ENCODE measurements at regions not wholly inside any gene's neighbourhood (a gene's known extent, or its start where the extent isn't known, plus 50 kb on each side); places are given as distances from the start of the nearest gene placed in this dataset.

- H2AFZ ChIP-seq (ENCODE audit: low read length), result no peak overlapping the region
- H3K4me2 ChIP-seq (ENCODE audit: low read length), result no peak overlapping the region
- H3K9me2 ChIP-seq (ENCODE audit: low read depth, low read length), result no peaks in the 10 kb centered on the region
- no peaks in the 10 kb centered on the region for H3K27me3 ChIP-seq (ENCODE audit: insufficient read depth, low read length)
- H4K20me1 ChIP-seq (ENCODE audit: insufficient read depth, low read length), result no peaks in the 10 kb centered on the region
- TF ChIP-seq CTCF (IDR thresholded peaks at IDR 0.05; ENCODE audit: low read length) (no peak), EZH2 (IDR thresholded peaks at IDR 0.05; ENCODE audit: borderline replicate concordance, low read length) (no peak)
- no peak overlapping the region for H3K4me3 ChIP-seq (ENCODE audit: low read depth, low read length, poor library complexity, severe bottlenecking)
- H3K79me2 ChIP-seq (ENCODE audit: insufficient read depth, low read length), result no peaks in the 10 kb centered on the region
- H3K9me3 ChIP-seq (ENCODE audit: low read length), result no peaks in the 10 kb centered on the region
- no peaks in the 10 kb centered on the region for H3K36me3 ChIP-seq (ENCODE audit: insufficient read depth, low read length)
- no peaks in the 10 kb centered on the region for H3K4me1 ChIP-seq (ENCODE audit: insufficient read depth, low read length, severe bottlenecking)
- no peak overlapping the region for H3K9ac ChIP-seq (ENCODE audit: low read length)
- no peaks in the 10 kb centered on the region for H3F3A ChIP-seq (ENCODE audit: insufficient read depth, low read length)
- no peak overlapping the region for H3K27ac ChIP-seq (ENCODE audit: low read depth, low read length, poor library complexity, severe bottlenecking)
These were observed 232.0 kb upstream of the IGF1R start for GRCh38 chr15:98416222-98416855.

- no peaks in the 10 kb centered on the region for H3K9me3 ChIP-seq (ENCODE audit: low read length)
- H3K27ac ChIP-seq (ENCODE audit: low read depth, low read length, poor library complexity, severe bottlenecking), result no peak overlapping the region
- no peaks in the 10 kb centered on the region for H3K4me1 ChIP-seq (ENCODE audit: insufficient read depth, low read length, severe bottlenecking)
- no peaks in the 10 kb centered on the region for H3K27me3 ChIP-seq (ENCODE audit: insufficient read depth, low read length)
- TF ChIP-seq EZH2 (IDR thresholded peaks at IDR 0.05; ENCODE audit: borderline replicate concordance, low read length), result no peak
- no peak for TF ChIP-seq CTCF (IDR thresholded peaks at IDR 0.05; ENCODE audit: low read length)
- no peaks in the 10 kb centered on the region for H3K36me3 ChIP-seq (ENCODE audit: insufficient read depth, low read length)
- no peak overlapping the region for H3K4me3 ChIP-seq (ENCODE audit: low read depth, low read length, poor library complexity, severe bottlenecking)
- no peak overlapping the region for H3K4me2 ChIP-seq (ENCODE audit: low read length)
- H3K9ac ChIP-seq (ENCODE audit: low read length), result no peak overlapping the region
- no peak overlapping the region for H2AFZ ChIP-seq (ENCODE audit: low read length)
- no peaks in the 10 kb centered on the region for H3F3A ChIP-seq (ENCODE audit: insufficient read depth, low read length)
- H3K9me2 ChIP-seq (ENCODE audit: low read depth, low read length), result no peaks in the 10 kb centered on the region
- no peaks in the 10 kb centered on the region for H4K20me1 ChIP-seq (ENCODE audit: insufficient read depth, low read length)
- H3K79me2 ChIP-seq (ENCODE audit: insufficient read depth, low read length), result no peaks in the 10 kb centered on the region
These were observed 231.0 kb upstream of the IGF1R start for GRCh38 chr15:98417346-98417745.

GRCh38 chr15:98418122-98418521, 230.2 kb upstream of the IGF1R start:
- Histone ChIP-seq H3K79me2 (ENCODE audit: insufficient read depth, low read length) (no peaks in the 10 kb centered on the region), H3K4me1 (ENCODE audit: insufficient read depth, low read length, severe bottlenecking) (no peaks in the 10 kb centered on the region), H3K4me2 (ENCODE audit: low read length) (no peak overlapping the region), H3F3A (ENCODE audit: insufficient read depth, low read length) (no peaks in the 10 kb centered on the region), H4K20me1 (ENCODE audit: insufficient read depth, low read length) (no peaks in the 10 kb centered on the region), H3K9me2 (ENCODE audit: low read depth, low read length) (no peaks in the 10 kb centered on the region), H3K27me3 (ENCODE audit: insufficient read depth, low read length) (no peaks in the 10 kb centered on the region), H2AFZ (ENCODE audit: low read length) (no peak overlapping the region), H3K4me3 (ENCODE audit: low read depth, low read length, poor library complexity, severe bottlenecking) (no peak overlapping the region), H3K9me3 (ENCODE audit: low read length) (no peaks in the 10 kb centered on the region), H3K9ac (ENCODE audit: low read length) (no peak overlapping the region), H3K36me3 (ENCODE audit: insufficient read depth, low read length) (no peaks in the 10 kb centered on the region), H3K27ac (ENCODE audit: low read depth, low read length, poor library complexity, severe bottlenecking) (no peak overlapping the region)
- TF ChIP-seq CTCF (IDR thresholded peaks at IDR 0.05; ENCODE audit: low read length) (no peak), EZH2 (IDR thresholded peaks at IDR 0.05; ENCODE audit: borderline replicate concordance, low read length) (no peak)
